GM23338 (cell line): ENCODE measurements at regions not wholly inside any gene's neighbourhood (a gene's known extent, or its start where the extent isn't known, plus 50 kb on each side); places are given as distances from the start of the nearest gene placed in this dataset.

Experiments used
- ATAC-seq: fragments of 200-7000 bp; cut with Tn5 transposase; 3 replicates; pipeline ENCODE4 v1.9.1; 2020
- DNase-seq: peaks from one replicate; pipeline ENCODE4 v3.0.0-alpha.2; 2015; ENCODE audit warnings: low spot score
- H2AFZ ChIP-seq: fragments of 200-600 bp; sonication (generic); 2 replicates; pipeline ENCODE4 v1.8.0; 2016; ENCODE audit warnings: antibody characterized with exemption, mild to moderate bottlenecking, moderate library complexity
- H3F3A ChIP-seq: fragments of 200-600 bp; sonication (generic); replicated peaks from 2 replicates; pipeline ENCODE4 v1.8.0; 2017; ENCODE audit warnings: antibody characterized with exemption, mixed run types, low read depth
- H3K27ac ChIP-seq: fragments of 200-600 bp; sonication (generic); 2 replicates; pipeline ENCODE4 v1.6.1; 2016; ENCODE audit warnings: low read depth
- H3K27me3 ChIP-seq: fragments of 200-600 bp; sonication (generic); 2 replicates; pipeline ENCODE4 v1.8.0; 2016; ENCODE audit warnings: mild to moderate bottlenecking, mixed run types, moderate library complexity; ENCODE audit not compliant: insufficient read depth
- H3K36me3 ChIP-seq: fragments of 200-600 bp; sonication (generic); 2 replicates; pipeline ENCODE4 v1.8.0; 2016; ENCODE audit warnings: mild to moderate bottlenecking; ENCODE audit not compliant: insufficient read depth
- H3K4me1 ChIP-seq: fragments of 200-600 bp; sonication (generic); 2 replicates; pipeline ENCODE4 v1.8.0; 2016; ENCODE audit warnings: mild to moderate bottlenecking, moderate library complexity; ENCODE audit not compliant: insufficient read depth
- H3K4me2 ChIP-seq: fragments of 200-600 bp; sonication (generic); 2 replicates; pipeline ENCODE4 v1.7.1; 2017; ENCODE audit warnings: mixed run types
- H3K4me3 ChIP-seq: fragments of 200-600 bp; sonication (generic); 2 replicates; pipeline ENCODE4 v1.6.1; 2016; ENCODE audit warnings: mixed run types
- H3K79me2 ChIP-seq: fragments of 200-600 bp; sonication (generic); replicated peaks from 2 replicates; pipeline ENCODE4 v1.8.0; 2017; ENCODE audit warnings: mild to moderate bottlenecking; ENCODE audit not compliant: insufficient read depth
- H3K9me2 ChIP-seq: fragments of 200-600 bp; sonication (generic); 2 replicates; pipeline ENCODE4 v1.8.0; 2017; ENCODE audit not compliant: insufficient read depth
- H4K20me1 ChIP-seq: fragments of 200-600 bp; sonication (generic); replicated peaks from 2 replicates; pipeline ENCODE4 v1.8.0; 2017; ENCODE audit warnings: mild to moderate bottlenecking; ENCODE audit not compliant: insufficient read depth
- H3K27ac Mint-ChIP-seq: 2 replicates; pipeline ENCODE4 v1.8.0; 2020; ENCODE audit warnings: inconsistent platforms, mild to moderate bottlenecking, moderate library complexity, mixed read lengths
- H3K27me3 Mint-ChIP-seq: 3 replicates; pipeline ENCODE4 v1.8.0; 2022; ENCODE audit warnings: low read depth, mild to moderate bottlenecking, moderate library complexity, mixed read lengths, inconsistent platforms; ENCODE audit not compliant: insufficient read depth, poor library complexity
- H3K36me3 Mint-ChIP-seq: 3 replicates; pipeline ENCODE4 v1.8.0; 2021; ENCODE audit warnings: low read depth, mild to moderate bottlenecking, inconsistent platforms, moderate library complexity, mixed read lengths
- H3K4me1 Mint-ChIP-seq: 3 replicates; pipeline ENCODE4 v1.8.0; 2020; ENCODE audit warnings: mild to moderate bottlenecking, inconsistent platforms, mixed read lengths
- H3K4me3 Mint-ChIP-seq: 3 replicates; pipeline ENCODE4 v1.8.0; 2021; ENCODE audit warnings: moderate library complexity, mild to moderate bottlenecking, inconsistent platforms, mixed read lengths
- H3K9me3 Mint-ChIP-seq: 3 replicates; pipeline ENCODE4 v1.8.0; 2020; ENCODE audit warnings: moderate library complexity, mild to moderate bottlenecking, inconsistent platforms, mixed read lengths
- CREB1 ChIP-seq: fragments of 250-450 bp; sonication (Bioruptor Pico); IDR thresholded peaks from 2 replicates; pipeline ENCODE4 v1.5.0; 2020; ENCODE audit warnings: low read depth, mild to moderate bottlenecking, moderate library complexity
- CTCF ChIP-seq, 2 experiments: fragments of 200-600 bp in 1 of 2; sonication (generic) in 1 of 2; conservative IDR thresholded peaks; 2 replicates each; pipeline versions ENCODE4 v1.5.1 to v1.6.1; 2016 to 2017; ENCODE audit warnings: antibody characterized with exemption in 2 of 2, low read depth in 2 of 2, mild to moderate bottlenecking in 2 of 2, moderate library complexity in 1 of 2
- EZH2 ChIP-seq: fragments of 200-600 bp; sonication (generic); IDR thresholded peaks from one replicate; pipeline ENCODE4 v1.8.0; 2017; ENCODE audit warnings: antibody characterized with exemption, mild to moderate bottlenecking, low read depth; ENCODE audit not compliant: unreplicated experiment
- EZH2phosphoT487 ChIP-seq: fragments of 200-600 bp; sonication (generic); IDR thresholded peaks from one replicate; pipeline ENCODE4 v1.8.1; 2018; ENCODE audit warnings: antibody characterized with exemption; ENCODE audit not compliant: unreplicated experiment
- JUNB ChIP-seq: IDR thresholded peaks from one replicate; pipeline ENCODE4 v1.6.1; 2016; ENCODE audit warnings: antibody characterized with exemption; ENCODE audit not compliant: unreplicated experiment
- NANOG ChIP-seq: IDR thresholded peaks from 2 replicates; pipeline ENCODE4 v1.6.1; 2016; ENCODE audit warnings: antibody characterized with exemption, borderline replicate concordance
- POLR2AphosphoS5 ChIP-seq: IDR thresholded peaks from 2 replicates; pipeline ENCODE4 v1.6.1; 2016; ENCODE audit warnings: antibody characterized with exemption, low read depth
- REST ChIP-seq: IDR thresholded peaks from one replicate; pipeline ENCODE4 v1.6.1; 2018; ENCODE audit warnings: antibody characterized with exemption; ENCODE audit not compliant: unreplicated experiment
- STAT1 ChIP-seq: IDR thresholded peaks from one replicate; pipeline ENCODE4 v1.6.1; 2016; ENCODE audit warnings: antibody characterized with exemption; ENCODE audit not compliant: unreplicated experiment
- ZNF114 ChIP-seq: fragments of 250-450 bp; sonication (Bioruptor Pico); IDR thresholded peaks from 2 replicates; pipeline ENCODE4 v1.5.0; 2020; ENCODE audit warnings: mild to moderate bottlenecking, moderate library complexity
- ZNF331 ChIP-seq: fragments of 250-450 bp; sonication (Bioruptor Pico); IDR thresholded peaks from 2 replicates; pipeline ENCODE4 v1.5.0; 2020; ENCODE audit warnings: low read depth, mild to moderate bottlenecking, moderate library complexity
- ZNF462 ChIP-seq: fragments of 250-450 bp; sonication (Bioruptor Pico); IDR thresholded peaks from 2 replicates; pipeline ENCODE4 v1.5.0; 2020; ENCODE audit warnings: mild to moderate bottlenecking, moderate library complexity

- no peak for TF ChIP-seq REST
Observed at GRCh38 chr13:108034909-108035410, 180.4 kb downstream of the LIG4 start (continued).

GRCh38 chr13:108033800-108034707 is 181.3 kb downstream of the LIG4 start:
- H3K79me2 ChIP-seq: no peaks in the 10 kb centered on the region
- H3K4me3 Mint-ChIP-seq: no peak overlapping the region
- no peaks in the 10 kb centered on the region for H4K20me1 ChIP-seq
- no peaks in the 10 kb centered on the region for H3K27me3 ChIP-seq
- peaks cover 20% of the 10 kb centered on the region for H3K4me1 Mint-ChIP-seq
- no peak overlapping the region for H3K4me2 ChIP-seq
- DNase-seq (no peak), ATAC-seq (no peak)
- no peaks in the 10 kb centered on the region for H3K36me3 Mint-ChIP-seq
- H3K4me1 ChIP-seq: peaks cover 13% of the 10 kb centered on the region
- H3K9me3 Mint-ChIP-seq: no peaks in the 10 kb centered on the region
- no peak overlapping the region for H3K4me3 ChIP-seq
- no peak overlapping the region for H2AFZ ChIP-seq
- no peaks in the 10 kb centered on the region for H3F3A ChIP-seq
- H3K9me2 ChIP-seq: peaks cover under 1% of the 10 kb centered on the region; the same call in 1 of the 2 replicates
- H3K27ac Mint-ChIP-seq: no peak overlapping the region
- H3K27ac ChIP-seq: no peak overlapping the region
- H3K36me3 ChIP-seq: no peaks in the 10 kb centered on the region
- H3K27me3 Mint-ChIP-seq: no peaks in the 10 kb centered on the region
- TF ChIP-seq CREB1 (CRISPR knock-in tag): no peak
- no peak for TF ChIP-seq EZH2
- TF ChIP-seq ZNF462 (CRISPR knock-in tag): no peak
- no peak for TF ChIP-seq CTCF (conservative IDR thresholded peaks at IDR 0.05; ENCODE audit: low read depth in 2 of 2)
- TF ChIP-seq ZNF331 (CRISPR knock-in tag): no peak
- TF ChIP-seq STAT1: no peak
- TF ChIP-seq POLR2AphosphoS5: no peak
- TF ChIP-seq NANOG: no peak
- no peak for TF ChIP-seq ZNF114 (CRISPR knock-in tag)
- no peak for TF ChIP-seq JUNB
- no peak for TF ChIP-seq EZH2phosphoT487
